ENCODE measurements at regions not wholly inside any gene's neighbourhood (a gene's known extent, or its start where the extent isn't known, plus 50 kb on each side); places are given as distances from the start of the nearest gene placed in this dataset.
A peak's percentile ranks its signal among the peaks of the same experiment; 100 is the strongest.
"Not testable (repeated sequence)": the region's sequence is repeated elsewhere in the genome, so short reads cannot be mapped to it uniquely, and the experiment has no call there.

DNA sequence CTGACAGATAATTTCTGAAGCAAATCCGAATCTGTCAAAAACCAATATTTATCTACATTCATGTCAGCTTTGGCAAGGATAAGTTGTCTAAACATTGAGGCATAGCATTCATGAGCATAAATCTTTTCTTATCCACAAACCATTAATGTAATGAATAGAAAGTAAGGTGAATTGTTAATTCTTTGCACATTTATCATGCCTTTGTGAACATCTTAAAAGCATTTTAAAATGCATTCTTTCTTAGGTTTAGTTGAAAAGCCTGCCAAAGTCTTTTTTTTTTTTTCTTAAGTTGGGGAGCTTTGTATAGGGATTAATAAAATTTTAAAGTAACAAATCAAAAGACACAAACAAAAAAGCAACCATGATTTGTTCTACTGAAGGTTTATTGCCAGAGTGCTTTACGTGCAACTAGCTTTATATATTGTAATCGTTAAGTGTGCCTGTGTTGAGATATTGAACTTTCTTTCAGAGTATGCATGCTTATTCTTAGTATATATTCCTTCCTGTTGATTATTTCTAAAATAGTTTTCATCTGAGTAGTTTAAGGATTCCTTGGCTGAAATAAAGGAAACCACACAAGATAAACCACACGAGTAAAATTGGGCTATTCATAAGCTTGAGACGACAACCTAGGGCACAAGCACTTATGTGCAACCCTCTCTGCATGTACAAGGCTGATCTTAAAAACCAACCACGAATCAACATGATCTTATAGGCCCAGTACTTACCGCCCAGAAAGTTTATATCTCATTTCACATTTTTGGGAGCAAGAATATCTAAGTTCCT lies 1110.9 kb upstream of the CNTN5 start:
- no peak overlapping the region for H3K4me3 ChIP-seq (ENCODE audit: low read length)
- no peaks in the 10 kb centered on the region for H3K4me1 ChIP-seq (ENCODE audit: control insufficient read depth, insufficient read depth, low read length)
- ATAC-seq (no peak), DNase-seq (no peak)
- intact Hi-C loops (cut with DNase I), result no loop called here
- H3K27ac ChIP-seq (ENCODE audit: low read length), result no peak overlapping the region
- H3K27me3 ChIP-seq (ENCODE audit: control insufficient read depth, insufficient read depth), result no peaks in the 10 kb centered on the region
- 52% methylated on average over 7 of the region's 7 CpGs for WGBS
- H3K9me3 ChIP-seq (ENCODE audit: control insufficient read depth, low read length), result no peaks in the 10 kb centered on the region

DNA sequence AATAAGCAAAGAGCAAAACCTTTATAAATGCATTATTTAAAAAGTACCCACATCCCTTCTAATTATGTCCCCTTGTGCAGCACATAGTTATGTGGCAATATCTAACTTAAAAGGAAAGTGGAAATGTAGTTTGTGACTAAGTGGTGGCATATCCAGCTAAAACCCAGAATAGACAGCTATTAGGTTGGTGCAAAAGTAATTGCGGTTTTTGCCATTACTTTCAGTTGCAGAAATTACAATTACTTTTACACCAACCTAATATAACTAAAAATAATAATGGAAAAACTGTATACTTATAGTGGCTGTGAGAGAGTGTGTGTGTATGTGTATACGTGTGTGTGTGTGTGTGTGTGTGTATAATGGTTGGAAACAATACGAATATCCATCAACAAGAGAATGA lies 1108.1 kb upstream of the CNTN5 start:
- no peak for DNase-seq
- 74% methylated on average over 3 of the region's 3 CpGs for WGBS
- H3K27me3 ChIP-seq (ENCODE audit: control insufficient read depth, insufficient read depth), result no peaks in the 10 kb centered on the region
- H3K4me1 ChIP-seq (ENCODE audit: control insufficient read depth, insufficient read depth, low read length), result no peaks in the 10 kb centered on the region
- no peak overlapping the region for H3K4me3 ChIP-seq (ENCODE audit: low read length)
- H3K27ac ChIP-seq (ENCODE audit: low read length), result no peak overlapping the region
- intact Hi-C loops (cut with DNase I), result no loop called here
- no peak for ATAC-seq
- no peaks in the 10 kb centered on the region for H3K9me3 ChIP-seq (ENCODE audit: control insufficient read depth, low read length)

DNA sequence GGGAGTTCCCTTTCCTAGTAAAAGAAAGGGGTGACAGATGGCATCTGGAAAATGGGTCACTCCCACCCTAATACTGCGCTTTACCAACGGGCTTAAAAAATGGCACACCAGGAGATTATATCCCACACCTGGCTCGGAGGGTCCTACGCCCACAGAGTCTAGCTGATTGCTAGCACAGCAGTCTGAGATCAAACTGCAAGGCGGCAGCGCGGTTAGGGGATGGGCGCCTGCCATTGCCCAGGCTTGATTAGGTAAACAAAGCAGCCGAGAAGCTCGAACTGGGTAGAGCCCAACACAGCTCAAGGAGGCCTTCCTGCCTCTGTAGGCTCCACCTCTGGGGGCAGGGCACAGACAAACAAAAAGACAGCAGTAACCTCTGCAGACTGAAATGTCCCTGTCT lies 1097.8 kb upstream of the CNTN5 start:
- H3K4me1 ChIP-seq (ENCODE audit: control insufficient read depth, insufficient read depth, low read length); H3K4me3 ChIP-seq (ENCODE audit: low read length); intact Hi-C loops (cut with DNase I); H3K9me3 ChIP-seq (ENCODE audit: control insufficient read depth, low read length); H3K27me3 ChIP-seq (ENCODE audit: control insufficient read depth, insufficient read depth); ATAC-seq; H3K27ac ChIP-seq (ENCODE audit: low read length): not testable (repeated sequence)
- peak in 2 of 3 donors; percentile 13 to 23 for DNase-seq
- 92% methylated on average over 10 of the region's 10 CpGs for WGBS

DNA sequence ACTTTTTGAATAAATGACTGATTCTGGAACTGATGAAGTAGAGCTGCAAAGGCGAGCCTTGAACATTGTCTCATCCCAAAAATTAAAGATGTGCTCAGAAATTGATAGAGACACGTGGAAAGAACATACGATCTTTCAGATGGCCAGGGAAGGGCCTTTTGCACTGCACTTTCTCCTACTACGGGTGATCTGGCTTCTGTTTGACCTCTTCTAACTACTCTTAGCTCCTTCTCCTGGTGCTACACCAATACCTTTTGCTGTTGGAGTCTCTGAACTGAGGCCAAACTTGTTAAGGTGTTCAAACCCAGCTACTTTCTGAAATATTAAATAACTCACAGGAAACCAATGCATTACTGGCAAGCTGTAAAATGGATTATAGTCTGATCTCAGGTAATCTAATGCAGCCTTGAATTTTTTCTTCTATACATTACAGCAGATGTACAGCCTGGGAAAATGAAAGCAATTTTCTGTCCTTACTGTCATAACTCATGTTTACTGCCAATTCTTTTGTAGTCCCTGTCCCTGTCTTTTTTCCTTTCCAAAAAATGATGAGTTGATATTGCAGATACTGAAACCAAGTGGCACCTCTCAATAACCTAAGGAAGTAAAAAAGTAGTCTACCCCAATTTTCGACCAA lies 1086.1 kb upstream of the CNTN5 start:
- Histone ChIP-seq H3K4me3 (ENCODE audit: low read length) (no peak overlapping the region), H3K9me3 (ENCODE audit: control insufficient read depth, low read length) (no peaks in the 10 kb centered on the region), H3K4me1 (ENCODE audit: control insufficient read depth, insufficient read depth, low read length) (no peaks in the 10 kb centered on the region), H3K27me3 (ENCODE audit: control insufficient read depth, insufficient read depth) (no peaks in the 10 kb centered on the region), H3K27ac (ENCODE audit: low read length) (no peak overlapping the region)
- ATAC-seq, result no peak
- no peak for DNase-seq
- WGBS, result 69% methylated on average over 5 of the region's 5 CpGs
- intact Hi-C loops (cut with DNase I), result no loop called here

DNA sequence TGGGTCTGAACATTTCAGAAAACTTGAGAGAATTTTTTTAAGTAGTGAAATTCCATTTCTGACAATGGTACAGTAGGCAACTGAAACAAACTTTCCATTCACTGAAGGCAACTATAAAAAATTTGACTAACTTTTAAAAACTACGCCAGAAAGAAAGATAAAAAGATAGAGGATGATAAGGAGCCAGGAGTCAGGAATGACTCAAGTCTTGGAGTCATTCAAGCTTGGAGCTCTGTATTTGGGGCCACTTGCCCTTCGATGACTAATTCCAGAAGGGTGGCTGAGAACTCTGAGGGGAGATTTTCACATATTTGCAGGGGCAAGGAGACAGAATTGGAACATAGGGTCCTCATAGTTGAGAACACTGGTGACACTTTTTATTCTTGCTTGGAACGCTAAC lies 1083.2 kb upstream of the CNTN5 start:
- intact Hi-C loops (cut with DNase I), result no loop called here

DNA sequence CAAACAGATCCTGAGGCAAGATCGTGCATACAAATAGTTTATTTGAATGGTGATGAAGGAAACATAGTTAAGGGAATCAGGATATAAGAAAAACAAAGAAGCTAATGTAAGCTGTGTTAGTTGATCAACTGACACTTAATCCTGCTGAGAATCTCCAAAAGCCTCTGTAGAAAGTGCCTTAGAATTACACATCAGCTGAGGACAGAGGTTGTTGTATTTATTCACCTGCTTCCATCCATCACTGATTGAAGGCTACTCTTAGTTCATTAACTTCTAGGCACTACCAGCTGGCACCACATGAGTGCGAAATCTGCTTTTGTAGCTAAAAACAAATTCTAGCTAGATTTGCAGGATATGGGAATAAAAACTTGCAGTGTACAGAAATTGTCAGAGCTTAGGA lies 1082.0 kb upstream of the CNTN5 start:
- H3K4me3 ChIP-seq (ENCODE audit: low read length), result no peak overlapping the region
- no peaks in the 10 kb centered on the region for H3K27me3 ChIP-seq (ENCODE audit: control insufficient read depth, insufficient read depth)
- no peaks in the 10 kb centered on the region for H3K4me1 ChIP-seq (ENCODE audit: control insufficient read depth, insufficient read depth, low read length)
- intact Hi-C loops (cut with DNase I), result no loop called here
- H3K27ac ChIP-seq (ENCODE audit: low read length), result no peak overlapping the region
- no peak for ATAC-seq
- DNase-seq, result no peak
- WGBS, result 77% methylated on average over 2 of the region's 2 CpGs
- H3K9me3 ChIP-seq (ENCODE audit: control insufficient read depth, low read length), result no peaks in the 10 kb centered on the region

More for the DNA sequence above, 1083.2 kb upstream of the CNTN5 start:
- no peak for ATAC-seq
- Histone ChIP-seq H3K27me3 (ENCODE audit: control insufficient read depth, insufficient read depth) (no peaks in the 10 kb centered on the region), H3K4me3 (ENCODE audit: low read length) (no peak overlapping the region), H3K27ac (ENCODE audit: low read length) (no peak overlapping the region), H3K9me3 (ENCODE audit: control insufficient read depth, low read length) (no peaks in the 10 kb centered on the region), H3K4me1 (ENCODE audit: control insufficient read depth, insufficient read depth, low read length) (no peaks in the 10 kb centered on the region)
- 73% methylated on average over 3 of the region's 3 CpGs for WGBS
- no peak for DNase-seq

DNA sequence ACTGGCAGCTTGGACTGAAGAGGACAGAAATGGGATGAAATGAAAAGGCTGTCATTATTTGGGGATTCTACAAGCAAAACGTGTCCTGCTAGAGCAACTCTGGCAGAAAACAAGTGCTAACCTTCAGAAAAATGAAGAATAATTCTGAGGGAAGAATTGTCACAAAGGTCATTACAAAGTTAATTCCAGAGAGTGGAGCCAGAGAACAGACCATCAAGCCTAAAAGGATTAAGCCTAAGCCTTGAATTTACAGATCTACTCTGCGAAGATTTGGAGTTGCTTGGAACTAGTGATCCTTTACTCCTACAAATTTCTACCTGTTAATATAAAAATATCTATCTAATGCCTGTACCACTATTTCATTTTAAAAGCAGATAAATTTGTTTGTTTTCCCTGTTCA lies 1077.3 kb upstream of the CNTN5 start:
- Histone ChIP-seq H3K27me3 (ENCODE audit: control insufficient read depth, insufficient read depth) (no peaks in the 10 kb centered on the region), H3K27ac (ENCODE audit: low read length) (no peak overlapping the region), H3K4me3 (ENCODE audit: low read length) (no peak overlapping the region), H3K4me1 (ENCODE audit: control insufficient read depth, insufficient read depth, low read length) (no peaks in the 10 kb centered on the region), H3K9me3 (ENCODE audit: control insufficient read depth, low read length) (no peaks in the 10 kb centered on the region)
- DNase-seq, result no peak
- no peak for ATAC-seq
- intact Hi-C loops (cut with DNase I), result no loop called here
- 62% methylated on average over 2 of the region's 2 CpGs for WGBS

DNA sequence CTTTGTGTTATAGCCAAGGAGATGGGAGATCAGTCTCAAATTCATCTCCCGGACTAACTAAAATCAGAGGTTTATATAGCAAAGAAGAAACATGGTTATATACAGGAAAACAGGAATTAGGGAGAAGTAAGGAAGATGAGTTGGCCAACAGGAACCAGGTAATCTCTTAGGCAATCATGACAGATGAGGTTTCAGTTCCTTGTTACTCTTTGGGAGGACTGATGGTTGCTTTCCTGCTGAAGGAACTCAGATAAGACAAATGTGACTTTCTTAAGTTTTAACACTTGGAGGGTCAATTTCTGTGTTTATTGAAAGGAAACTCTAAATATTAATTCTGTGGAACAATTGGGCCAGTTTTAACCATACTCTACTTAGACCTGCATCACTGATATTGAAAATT lies 1072.0 kb upstream of the CNTN5 start:
- Histone ChIP-seq H3K27ac (ENCODE audit: low read length) (no peak overlapping the region), H3K9me3 (ENCODE audit: control insufficient read depth, low read length) (no peaks in the 10 kb centered on the region), H3K4me3 (ENCODE audit: low read length) (no peak overlapping the region), H3K27me3 (ENCODE audit: control insufficient read depth, insufficient read depth) (no peaks in the 10 kb centered on the region), H3K4me1 (ENCODE audit: control insufficient read depth, insufficient read depth, low read length) (no peaks in the 10 kb centered on the region)
- ATAC-seq, result no peak
- DNase-seq, result no peak
- WGBS, result 95% methylated on average over 1 of the region's 1 CpG
- intact Hi-C loops (cut with DNase I), result no loop called here

DNA sequence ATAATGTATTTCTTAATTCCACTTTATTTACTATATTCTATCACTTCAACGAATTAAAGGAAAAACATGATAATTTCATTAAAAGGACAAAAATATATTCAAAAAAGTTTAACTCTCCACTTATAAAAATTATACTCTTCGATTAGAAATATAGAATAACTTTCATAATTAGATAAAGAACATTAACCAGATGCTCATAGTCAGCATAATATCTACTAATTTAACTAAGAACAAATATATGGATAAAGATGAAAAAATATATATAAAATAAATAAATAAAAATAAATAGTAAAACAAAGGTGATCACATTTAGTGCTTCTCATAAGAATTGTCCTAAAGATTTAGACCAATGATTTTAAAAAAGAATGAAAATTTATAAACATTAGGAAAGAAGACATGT lies 1065.2 kb upstream of the CNTN5 start:
- WGBS, result 77% methylated on average over 2 of the region's 2 CpGs
- ATAC-seq (no peak), DNase-seq (no peak)
- intact Hi-C loops (cut with DNase I), result no loop called here
- Histone ChIP-seq H3K27ac (ENCODE audit: low read length) (no peak overlapping the region), H3K4me3 (ENCODE audit: low read length) (no peak overlapping the region), H3K9me3 (ENCODE audit: control insufficient read depth, low read length) (no peaks in the 10 kb centered on the region), H3K27me3 (ENCODE audit: control insufficient read depth, insufficient read depth) (no peaks in the 10 kb centered on the region), H3K4me1 (ENCODE audit: control insufficient read depth, insufficient read depth, low read length) (no peaks in the 10 kb centered on the region)

DNA sequence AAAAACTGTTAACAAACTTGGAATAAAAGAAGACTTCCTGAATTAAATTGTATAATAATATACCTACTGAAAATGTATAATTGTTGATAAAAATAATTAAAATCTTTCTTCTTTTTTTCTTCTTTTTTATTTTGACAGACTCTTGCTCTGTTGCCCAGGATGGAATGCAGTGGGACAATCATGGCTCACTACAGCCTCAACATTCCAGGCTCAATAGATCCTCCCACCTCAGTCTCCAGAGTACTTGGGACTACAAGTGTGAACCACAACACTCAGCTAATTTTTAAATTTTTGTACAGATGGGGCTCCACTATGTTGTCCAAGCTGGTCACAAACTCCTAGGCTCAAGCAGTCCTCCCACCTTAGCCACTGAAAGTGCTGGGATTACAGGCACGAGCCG lies 1063.8 kb upstream of the CNTN5 start:
- no peak overlapping the region for H3K27ac ChIP-seq (ENCODE audit: low read length)
- H3K27me3 ChIP-seq (ENCODE audit: control insufficient read depth, insufficient read depth), result no peaks in the 10 kb centered on the region
- no peak for ATAC-seq
- H3K4me1 ChIP-seq (ENCODE audit: control insufficient read depth, insufficient read depth, low read length), result no peaks in the 10 kb centered on the region
- no peaks in the 10 kb centered on the region for H3K9me3 ChIP-seq (ENCODE audit: control insufficient read depth, low read length)
- WGBS, result 28% methylated on average over 2 of the region's 2 CpGs
- intact Hi-C loops (cut with DNase I), result no loop called here
- no peak for DNase-seq
- H3K4me3 ChIP-seq (ENCODE audit: low read length), result no peak overlapping the region

DNA sequence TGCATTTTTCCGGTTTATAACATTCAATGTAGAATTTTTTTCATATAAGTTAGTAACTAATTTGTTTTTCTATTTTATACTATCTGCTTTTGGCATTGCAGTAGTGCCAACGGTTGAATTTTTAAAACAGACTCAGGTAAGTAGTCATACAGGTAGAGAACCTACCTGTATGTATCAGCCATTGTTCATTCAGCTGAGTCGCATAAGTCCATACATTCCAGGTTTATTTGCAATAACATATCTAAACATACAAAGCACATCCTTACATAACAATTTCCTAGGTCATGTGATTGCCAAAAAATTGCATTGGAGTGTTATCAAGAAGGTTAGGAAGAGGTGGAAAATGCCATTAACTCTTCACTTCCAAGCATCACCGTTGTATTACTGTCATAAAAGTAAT lies 1059.3 kb upstream of the CNTN5 start:
- no peak for ATAC-seq
- WGBS, result 86% methylated on average over 4 of the region's 4 CpGs

More for the DNA sequence above, 1059.3 kb upstream of the CNTN5 start:
- Histone ChIP-seq H3K27ac (ENCODE audit: low read length) (no peak overlapping the region), H3K27me3 (ENCODE audit: control insufficient read depth, insufficient read depth) (no peaks in the 10 kb centered on the region), H3K9me3 (ENCODE audit: control insufficient read depth, low read length) (no peaks in the 10 kb centered on the region), H3K4me3 (ENCODE audit: low read length) (no peak overlapping the region), H3K4me1 (ENCODE audit: control insufficient read depth, insufficient read depth, low read length) (no peaks in the 10 kb centered on the region)
- intact Hi-C loops (cut with DNase I), result no loop called here
- DNase-seq, result no peak

Data from right cardiac atrium (tissue), 5 donors.